ENCODE measurements at regions not wholly inside any gene's neighbourhood (a gene's known extent, or its start where the extent isn't known, plus 50 kb on each side); places are given as distances from the start of the nearest gene placed in this dataset.

- TF ChIP-seq EZH2 (IDR thresholded peaks at IDR 0.05; ENCODE audit: borderline replicate concordance, insufficient read depth, low read depth, low read length, poor library complexity, severe bottlenecking): no peak
- TF ChIP-seq, protein P1, sequence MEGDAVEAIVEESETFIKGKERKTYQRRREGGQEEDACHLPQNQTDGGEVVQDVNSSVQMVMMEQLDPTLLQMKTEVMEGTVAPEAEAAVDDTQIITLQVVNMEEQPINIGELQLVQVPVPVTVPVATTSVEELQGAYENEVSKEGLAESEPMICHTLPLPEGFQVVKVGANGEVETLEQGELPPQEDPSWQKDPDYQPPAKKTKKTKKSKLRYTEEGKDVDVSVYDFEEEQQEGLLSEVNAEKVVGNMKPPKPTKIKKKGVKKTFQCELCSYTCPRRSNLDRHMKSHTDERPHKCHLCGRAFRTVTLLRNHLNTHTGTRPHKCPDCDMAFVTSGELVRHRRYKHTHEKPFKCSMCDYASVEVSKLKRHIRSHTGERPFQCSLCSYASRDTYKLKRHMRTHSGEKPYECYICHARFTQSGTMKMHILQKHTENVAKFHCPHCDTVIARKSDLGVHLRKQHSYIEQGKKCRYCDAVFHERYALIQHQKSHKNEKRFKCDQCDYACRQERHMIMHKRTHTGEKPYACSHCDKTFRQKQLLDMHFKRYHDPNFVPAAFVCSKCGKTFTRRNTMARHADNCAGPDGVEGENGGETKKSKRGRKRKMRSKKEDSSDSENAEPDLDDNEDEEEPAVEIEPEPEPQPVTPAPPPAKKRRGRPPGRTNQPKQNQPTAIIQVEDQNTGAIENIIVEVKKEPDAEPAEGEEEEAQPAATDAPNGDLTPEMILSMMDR (IDR thresholded peaks at IDR 0.05): no peak
Measured at GRCh38 chr7:82548141-82548688, 104.6 kb upstream of the CACNA2D1 start.

Measured in B cell (primary cell).